SK-N-SH treated with all-trans-retinoic acid at 6 μM for 48 hours (cell line): ENCODE measurements at regions not wholly inside any gene's neighbourhood (a gene's known extent, or its start where the extent isn't known, plus 50 kb on each side); places are given as distances from the start of the nearest gene placed in this dataset.

Source experiments
- ATAC-seq: fragments of 200-7000 bp; cut with Tn5 transposase; 3 replicates; pipeline ENCODE4 v1.9.1; 2020; ENCODE audit warnings: mild to moderate bottlenecking, moderate library complexity
- ARNTL ChIP-seq: fragments of 450-650 bp; formaldehyde crosslinking; IDR thresholded peaks from 2 replicates; pipeline ENCODE4 v1.5.0; 2020; ENCODE audit warnings: low read depth, mild to moderate bottlenecking, moderate library complexity, borderline replicate concordance
- BACH2 ChIP-seq: fragments of 250-450 bp; sonication (Bioruptor Pico); IDR thresholded peaks from 2 replicates; pipeline ENCODE4 v1.9.0; 2021; ENCODE audit warnings: mild to moderate bottlenecking, borderline replicate concordance
- CSDC2 ChIP-seq: fragments of 250-450 bp; sonication (Bioruptor Pico); IDR thresholded peaks from 2 replicates; pipeline ENCODE4 v1.5.0; 2020; ENCODE audit warnings: mild to moderate bottlenecking, moderate library complexity
- ESRRG ChIP-seq: fragments of 250-450 bp; sonication (Bioruptor Pico); IDR thresholded peaks from 2 replicates; pipeline ENCODE4 v1.6.1; 2021; ENCODE audit warnings: mild to moderate bottlenecking
- GLIS3 ChIP-seq: fragments of 250-450 bp; sonication (Bioruptor Pico); IDR thresholded peaks from 2 replicates; pipeline ENCODE4 v1.5.0; 2020; ENCODE audit warnings: mild to moderate bottlenecking, moderate library complexity
- ISL1 ChIP-seq: fragments of 250-450 bp; sonication (Bioruptor Pico); IDR thresholded peaks from 2 replicates; pipeline ENCODE4 v2.1.2; 2022; ENCODE audit warnings: mild to moderate bottlenecking, moderate library complexity
- OSR1 ChIP-seq: fragments of 250-450 bp; sonication (Bioruptor Pico); IDR thresholded peaks from 2 replicates; pipeline ENCODE4 v1.8.0; 2022; ENCODE audit warnings: moderate library complexity, mild to moderate bottlenecking, inconsistent platforms
- PATZ1 ChIP-seq: fragments of 250-450 bp; sonication (Bioruptor Pico); IDR thresholded peaks from 2 replicates; pipeline ENCODE4 v1.8.0; 2020; ENCODE audit warnings: mild to moderate bottlenecking, moderate library complexity, borderline replicate concordance
- POU6F1 ChIP-seq: fragments of 250-450 bp; sonication (Bioruptor Pico); IDR thresholded peaks from 2 replicates; pipeline ENCODE4 v1.8.0; 2021; ENCODE audit warnings: low read depth, mild to moderate bottlenecking, moderate library complexity, borderline replicate concordance
- PPARA ChIP-seq: fragments of 250-450 bp; sonication (Bioruptor Pico); IDR thresholded peaks from 2 replicates; pipeline ENCODE4 v1.5.0; 2020; ENCODE audit warnings: mild to moderate bottlenecking, borderline replicate concordance
- TCF4 ChIP-seq: fragments of 250-450 bp; sonication (Bioruptor Pico); IDR thresholded peaks from 2 replicates; pipeline ENCODE4 v1.8.0; 2021; ENCODE audit warnings: mild to moderate bottlenecking, moderate library complexity, borderline replicate concordance
- TOX ChIP-seq: fragments of 250-450 bp; sonication (Bioruptor Pico); IDR thresholded peaks from 2 replicates; pipeline ENCODE4 v1.8.0; 2021; ENCODE audit warnings: mild to moderate bottlenecking, moderate library complexity, borderline replicate concordance
- ZC3H10 ChIP-seq: fragments of 250-450 bp; sonication (Bioruptor Pico); IDR thresholded peaks from 2 replicates; pipeline ENCODE4 v1.5.1; 2021; ENCODE audit warnings: mild to moderate bottlenecking, moderate library complexity
- ZFP3 ChIP-seq: fragments of 250-450 bp; sonication (Bioruptor Pico); IDR thresholded peaks from 2 replicates; pipeline ENCODE4 v1.5.0; 2020; ENCODE audit warnings: mild to moderate bottlenecking, moderate library complexity
- ZFP30 ChIP-seq: fragments of 450-650 bp; formaldehyde crosslinking; IDR thresholded peaks from 2 replicates; pipeline ENCODE4 v1.5.0; 2022; ENCODE audit warnings: mild to moderate bottlenecking, moderate library complexity
- ZNF565 ChIP-seq: fragments of 450-650 bp; formaldehyde crosslinking; conservative IDR thresholded peaks from 2 replicates; pipeline ENCODE4 v1.5.0; 2020; ENCODE audit warnings: low read depth, mild to moderate bottlenecking, moderate library complexity
- ZNF8 ChIP-seq: fragments of 450-650 bp; formaldehyde crosslinking; IDR thresholded peaks from 2 replicates; pipeline ENCODE4 v1.5.0; 2020; ENCODE audit warnings: mild to moderate bottlenecking, moderate library complexity
- TF ChIP-seq, protein P1 (sequence below): fragments of 250-450 bp; sonication (Bioruptor Pico); IDR thresholded peaks from 2 replicates; pipeline ENCODE4 v1.5.1; 2021; ENCODE audit warnings: mild to moderate bottlenecking, moderate library complexity
- TF ChIP-seq, protein P2 (sequence below): fragments of 250-450 bp; sonication (Bioruptor Pico); IDR thresholded peaks from 2 replicates; pipeline ENCODE4 v1.5.1; 2020; ENCODE audit warnings: low read depth, mild to moderate bottlenecking, moderate library complexity

- TF ChIP-seq CSDC2 (CRISPR knock-in tag) (no peak), ZC3H10 (CRISPR knock-in tag) (no peak), PATZ1 (CRISPR knock-in tag) (no peak), TCF4 (CRISPR knock-in tag) (no peak), ARNTL (CRISPR knock-in tag) (no peak), TOX (CRISPR knock-in tag) (no peak), GLIS3 (CRISPR knock-in tag) (no peak), PPARA (no peak)
- no peak for ATAC-seq
These were observed 656.5 kb upstream of the GRAMD2B start for GRCh38 chr5:125766706-125767105.

GRCh38 chr5:125775896-125776295 is 647.3 kb upstream of the GRAMD2B start:
- TF ChIP-seq BACH2 (no peak), TCF4 (CRISPR knock-in tag) (no peak), ZFP30 (CRISPR knock-in tag) (no peak), ZC3H10 (CRISPR knock-in tag) (no peak), ZFP3 (CRISPR knock-in tag) (no peak), POU6F1 (CRISPR knock-in tag) (no peak), OSR1 (CRISPR knock-in tag) (no peak), TOX (CRISPR knock-in tag) (no peak), CSDC2 (CRISPR knock-in tag) (no peak), ARNTL (CRISPR knock-in tag) (no peak), PPARA (no peak), PATZ1 (CRISPR knock-in tag) (no peak), ZNF565 (CRISPR knock-in tag) (no peak), ISL1 (CRISPR knock-in tag) (no peak)
- TF ChIP-seq, protein P1, sequence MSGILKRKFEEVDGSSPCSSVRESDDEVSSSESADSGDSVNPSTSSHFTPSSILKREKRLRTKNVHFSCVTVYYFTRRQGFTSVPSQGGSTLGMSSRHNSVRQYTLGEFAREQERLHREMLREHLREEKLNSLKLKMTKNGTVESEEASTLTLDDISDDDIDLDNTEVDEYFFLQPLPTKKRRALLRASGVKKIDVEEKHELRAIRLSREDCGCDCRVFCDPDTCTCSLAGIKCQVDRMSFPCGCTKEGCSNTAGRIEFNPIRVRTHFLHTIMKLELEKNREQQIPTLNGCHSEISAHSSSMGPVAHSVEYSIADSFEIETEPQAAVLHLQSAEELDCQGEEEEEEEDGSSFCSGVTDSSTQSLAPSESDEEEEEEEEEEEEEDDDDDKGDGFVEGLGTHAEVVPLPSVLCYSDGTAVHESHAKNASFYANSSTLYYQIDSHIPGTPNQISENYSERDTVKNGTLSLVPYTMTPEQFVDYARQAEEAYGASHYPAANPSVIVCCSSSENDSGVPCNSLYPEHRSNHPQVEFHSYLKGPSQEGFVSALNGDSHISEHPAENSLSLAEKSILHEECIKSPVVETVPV (CRISPR knock-in tag), result no peak
- no peak for ATAC-seq

DNA sequence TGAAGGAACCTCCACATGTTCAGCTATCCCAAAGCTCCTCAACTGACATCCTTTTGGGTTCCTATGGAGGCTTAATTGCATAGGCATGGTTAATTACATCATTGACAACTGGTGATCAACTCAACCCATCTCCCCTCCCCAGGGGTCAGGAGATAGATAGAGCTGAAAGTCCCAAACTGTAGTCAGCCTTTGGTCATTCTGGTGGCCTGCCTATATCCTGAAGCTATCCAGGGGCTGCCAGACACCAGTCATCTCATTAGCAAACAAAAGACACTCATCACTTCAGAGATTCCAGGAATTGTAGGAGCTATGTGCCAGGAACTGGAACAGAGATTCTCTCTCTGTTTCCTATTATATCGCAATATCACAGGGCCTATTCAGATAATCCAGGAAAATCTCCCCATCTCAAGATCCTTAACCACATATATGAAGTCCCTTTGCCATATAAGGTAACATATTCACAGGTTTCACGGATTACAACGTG is 646.5 kb upstream of the GRAMD2B start:
- no peak for ATAC-seq

GRCh38 chr5:125778791-125779190 is 644.4 kb upstream of the GRAMD2B start:
- ATAC-seq, result no peak

More for the DNA sequence above, 646.5 kb upstream of the GRAMD2B start:
- TF ChIP-seq, protein P2, sequence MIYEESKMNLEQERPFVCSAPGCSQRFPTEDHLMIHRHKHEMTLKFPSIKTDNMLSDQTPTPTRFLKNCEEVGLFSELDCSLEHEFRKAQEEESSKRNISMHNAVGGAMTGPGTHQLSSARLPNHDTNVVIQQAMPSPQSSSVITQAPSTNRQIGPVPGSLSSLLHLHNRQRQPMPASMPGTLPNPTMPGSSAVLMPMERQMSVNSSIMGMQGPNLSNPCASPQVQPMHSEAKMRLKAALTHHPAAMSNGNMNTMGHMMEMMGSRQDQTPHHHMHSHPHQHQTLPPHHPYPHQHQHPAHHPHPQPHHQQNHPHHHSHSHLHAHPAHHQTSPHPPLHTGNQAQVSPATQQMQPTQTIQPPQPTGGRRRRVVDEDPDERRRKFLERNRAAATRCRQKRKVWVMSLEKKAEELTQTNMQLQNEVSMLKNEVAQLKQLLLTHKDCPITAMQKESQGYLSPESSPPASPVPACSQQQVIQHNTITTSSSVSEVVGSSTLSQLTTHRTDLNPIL (CRISPR knock-in tag), result no peak
- TF ChIP-seq TOX (CRISPR knock-in tag), result no peak
- no peak for TF ChIP-seq ISL1 (CRISPR knock-in tag)
- TF ChIP-seq TCF4 (CRISPR knock-in tag), result no peak

More at GRCh38 chr5:125778791-125779190, 644.4 kb upstream of the GRAMD2B start:
- TF ChIP-seq ZNF8 (CRISPR knock-in tag) (no peak), TOX (CRISPR knock-in tag) (no peak), ARNTL (CRISPR knock-in tag) (no peak), ZFP30 (CRISPR knock-in tag) (no peak), ZC3H10 (CRISPR knock-in tag) (no peak), PATZ1 (CRISPR knock-in tag) (no peak), ISL1 (CRISPR knock-in tag) (no peak), PPARA (no peak), CSDC2 (CRISPR knock-in tag) (no peak), POU6F1 (CRISPR knock-in tag) (no peak), GLIS3 (CRISPR knock-in tag) (no peak), ESRRG (CRISPR knock-in tag) (no peak)
- TF ChIP-seq, protein P1 (CRISPR knock-in tag), result no peak
